NCI-H1417 (cell line): ENCODE measurements at regions not wholly inside any gene's neighbourhood (a gene's known extent, or its start where the extent isn't known, plus 50 kb on each side); places are given as distances from the start of the nearest gene placed in this dataset.

Source experiments
- DNase-seq, 3 experiments: peaks; one replicate each; lab custom pipeline; 2025; lab: John Stamatoyannopoulos, UW

DNA sequence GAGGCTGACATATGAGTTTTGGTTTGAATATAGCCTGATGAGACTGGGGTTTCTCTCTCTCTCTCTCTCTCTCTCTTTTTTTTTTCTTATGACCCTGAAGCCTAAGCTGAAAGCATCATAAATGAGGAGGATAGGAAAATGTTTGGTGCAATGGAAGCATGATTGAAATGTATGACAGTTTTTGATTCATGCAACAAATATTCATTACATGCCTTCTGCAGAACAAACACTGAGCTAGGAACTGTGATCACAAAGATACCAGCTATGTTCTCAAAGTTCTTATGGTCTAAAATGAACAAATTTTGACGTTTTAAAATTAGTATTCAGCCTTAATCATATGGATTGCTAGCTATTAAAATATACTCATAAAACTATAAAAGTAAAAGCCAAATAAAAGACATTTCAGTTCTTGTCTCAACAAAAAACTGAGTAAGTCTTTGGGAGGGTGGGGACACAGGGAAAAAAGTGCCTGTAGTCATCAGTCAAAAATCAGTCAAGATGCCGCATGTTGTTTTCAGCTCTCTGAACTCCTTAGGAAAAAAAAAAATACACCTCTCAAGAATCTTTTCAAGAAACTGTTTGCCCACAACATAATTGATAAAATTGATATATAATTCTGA lies 57.2 kb downstream of the NKX6-1 start:
- no peak for DNase-seq

DNA sequence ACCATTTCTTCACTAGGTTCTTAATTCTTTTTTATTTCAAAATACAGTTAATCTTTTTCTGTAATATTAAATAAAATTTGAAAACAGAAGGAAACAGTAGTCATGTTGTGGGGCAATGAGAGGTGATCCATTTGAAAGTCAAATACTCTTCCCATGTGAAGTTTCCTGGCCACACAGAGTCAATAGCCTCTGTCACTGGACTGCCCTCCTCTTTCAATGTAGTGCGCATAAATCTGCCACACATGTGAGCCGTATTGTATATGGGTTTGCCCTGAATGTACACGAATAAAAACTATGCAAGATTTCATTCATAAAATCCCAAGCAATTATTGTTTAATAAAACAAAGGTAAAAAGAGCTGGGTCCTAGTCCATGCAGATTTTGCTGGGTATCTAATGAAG lies 59.1 kb downstream of the NKX6-1 start:
- no peak for DNase-seq

DNA sequence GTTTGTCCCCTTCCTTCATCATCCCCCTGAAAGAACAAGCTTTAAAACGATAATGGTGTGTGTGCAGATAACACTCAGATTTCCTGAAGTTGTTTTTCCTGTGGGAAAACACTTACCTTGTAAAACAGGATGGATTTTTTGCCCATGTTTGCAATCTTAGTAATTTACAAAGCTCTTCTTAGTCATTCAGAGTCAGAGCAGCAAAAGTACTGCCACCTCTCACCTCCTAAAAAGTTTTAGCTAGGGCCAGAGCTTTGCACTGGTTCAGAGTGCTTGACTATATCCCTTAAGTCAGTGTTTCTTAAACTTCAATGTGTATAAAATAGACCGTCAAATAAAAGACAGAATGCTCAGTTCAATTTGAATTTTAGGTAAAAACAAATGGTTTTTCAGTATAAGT lies 62.3 kb downstream of the NKX6-1 start:
- no peak for DNase-seq

- no peak for DNase-seq
These were observed 64.7 kb downstream of the NKX6-1 start for GRCh38 chr4:84434344-84434743.

GRCh38 chr4:84433633-84434222 lies 65.4 kb downstream of the NKX6-1 start:
- DNase-seq, result peak in 2 of 3 experiments; percentile 73 to 92

- no peak for DNase-seq
These were observed 66.4 kb downstream of the NKX6-1 start for GRCh38 chr4:84432713-84433112.

GRCh38 chr4:84420608-84421007 lies 78.5 kb downstream of the NKX6-1 start:
- DNase-seq, result peak in 2 of 3 experiments; percentile 24 to 60

GRCh38 chr4:84419201-84419600 lies 79.9 kb downstream of the NKX6-1 start:
- no peak for DNase-seq

GRCh38 chr4:84417997-84418709 lies 80.9 kb downstream of the NKX6-1 start:
- DNase-seq, result peak; percentile 62 to 92 (median 80)

GRCh38 chr4:84413976-84414375 lies 85.1 kb downstream of the NKX6-1 start:
- peak in 1 of 3 experiments; percentile 27 for DNase-seq

GRCh38 chr4:84413480-84413879 lies 85.6 kb downstream of the NKX6-1 start:
- DNase-seq, result no peak

DNA sequence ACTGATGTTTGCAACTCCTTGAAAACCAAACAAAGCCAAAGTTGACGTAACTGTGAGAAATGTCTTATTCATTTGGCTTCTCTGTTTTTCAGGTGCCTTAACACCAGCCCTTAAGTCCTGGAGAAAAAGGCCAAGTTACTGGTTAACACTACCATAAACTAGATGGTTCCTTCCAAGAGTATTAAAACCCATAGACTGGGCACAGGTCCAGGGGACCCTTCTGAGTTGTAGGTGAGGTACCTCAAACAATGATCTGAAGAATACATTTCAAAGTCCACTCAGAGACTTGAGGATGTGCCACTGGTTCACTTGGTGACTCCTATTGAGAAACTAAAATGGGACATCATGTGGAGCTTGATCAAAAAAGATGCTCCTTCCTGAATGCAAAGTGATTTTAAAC lies 87.0 kb downstream of the NKX6-1 start:
- DNase-seq, result no peak

DNA sequence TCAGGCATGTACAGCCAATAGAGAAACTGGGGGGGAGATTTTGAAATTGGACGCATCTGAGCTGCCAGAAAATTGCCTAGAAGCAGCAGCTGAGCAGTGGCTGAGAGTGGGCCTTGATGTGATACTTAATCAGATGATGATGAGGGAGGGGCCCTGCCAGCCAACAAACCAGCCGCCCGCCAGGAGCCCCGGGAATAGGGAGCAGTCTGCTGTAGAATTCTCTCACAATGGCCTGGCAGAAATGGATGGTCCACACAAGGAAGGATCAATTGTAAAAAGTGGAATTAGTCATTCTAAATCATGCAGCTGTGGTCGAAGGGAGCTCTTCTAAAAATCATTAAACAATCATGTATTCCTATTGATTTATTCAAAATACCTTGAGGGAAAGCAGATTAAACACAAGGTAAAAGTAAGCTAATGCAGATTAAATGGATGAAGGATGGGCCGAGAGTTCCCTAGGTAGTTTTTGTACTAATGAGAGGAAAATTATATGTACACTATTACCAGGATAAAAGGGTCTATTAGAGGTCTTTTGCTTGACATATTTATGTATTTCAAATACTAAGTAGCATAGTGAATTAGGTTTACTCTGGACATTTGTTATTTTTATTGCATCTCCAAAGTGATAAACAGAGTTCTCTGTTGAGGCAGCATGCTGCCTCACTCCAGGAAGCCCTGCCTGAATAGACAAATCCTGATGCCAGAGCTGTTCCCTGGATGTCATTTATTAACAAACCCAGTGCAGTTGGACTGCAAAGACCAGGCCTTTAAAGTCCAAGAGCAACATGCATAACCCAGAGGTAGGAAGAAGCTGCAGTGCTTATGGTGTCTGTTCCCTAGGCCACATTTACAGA lies 91.3 kb downstream of the NKX6-1 start:
- DNase-seq, result peak in 2 of 3 experiments; percentile 68 to 96

GRCh38 chr4:84403656-84404055 lies 95.4 kb downstream of the NKX6-1 start:
- no peak for DNase-seq

DNA sequence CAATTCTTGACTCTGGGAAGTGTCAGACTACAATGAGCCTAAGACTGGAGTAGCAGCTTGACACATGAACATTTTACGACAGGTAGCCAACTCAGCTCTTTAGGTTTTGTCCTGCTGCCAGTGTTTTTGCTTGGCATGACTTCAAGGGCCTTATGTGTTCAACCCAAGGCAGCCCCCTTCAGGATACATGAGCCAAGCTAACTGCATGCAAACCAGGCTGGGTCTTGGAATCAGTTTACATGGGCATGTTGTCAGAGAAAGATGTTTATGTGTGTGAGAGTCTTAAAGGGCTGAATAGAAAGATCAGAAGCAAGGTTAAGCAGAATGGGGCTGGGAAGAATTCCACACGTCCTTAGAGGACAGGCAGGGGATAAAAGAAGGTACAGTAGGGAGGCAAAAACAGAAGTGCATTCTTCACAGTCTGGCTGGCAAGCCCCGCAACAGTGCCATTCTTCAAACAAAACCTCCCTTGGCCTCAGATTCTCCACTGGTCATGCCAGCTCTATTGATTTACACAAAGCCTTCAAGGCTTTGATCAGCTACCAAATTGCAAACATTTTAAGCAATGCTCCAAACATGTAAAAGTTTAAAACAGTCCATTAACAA lies 97.3 kb downstream of the NKX6-1 start:
- DNase-seq, result peak in 2 of 3 experiments; percentile 25 to 36

GRCh38 chr4:84394386-84394785 lies 104.7 kb downstream of the NKX6-1 start:
- DNase-seq, result no peak

DNA sequence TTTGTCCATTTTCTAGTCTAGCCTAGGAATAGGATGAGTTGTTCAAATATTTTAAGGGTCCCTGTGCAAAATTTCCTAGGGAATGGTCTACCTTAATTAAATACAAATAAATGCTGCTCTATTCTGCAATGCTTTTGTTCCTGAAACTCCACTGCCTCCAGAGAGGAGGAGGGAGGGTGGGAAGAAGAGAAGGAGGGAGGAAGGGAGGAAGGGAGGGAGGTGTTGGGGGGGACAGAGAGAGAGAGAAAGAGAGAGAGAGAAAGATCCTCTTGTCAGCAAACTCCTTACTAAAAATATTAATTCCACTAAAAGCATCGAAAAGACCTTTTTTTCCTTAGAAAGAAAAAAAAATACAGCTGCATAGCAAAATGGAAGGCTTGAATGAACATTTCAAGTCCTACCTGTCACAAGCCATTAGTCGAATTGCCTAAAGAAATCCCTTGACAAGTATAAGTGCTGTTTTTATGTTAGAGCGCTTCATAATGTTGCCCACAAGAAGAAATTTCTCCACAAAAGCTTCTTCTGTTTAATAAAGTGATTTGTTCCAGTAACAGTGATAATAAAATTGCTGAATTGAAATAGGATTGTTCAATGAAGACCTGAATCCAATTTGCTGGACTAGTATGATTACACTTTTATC lies 106.0 kb downstream of the NKX6-1 start:
- no peak for DNase-seq

- no peak for DNase-seq
These were observed 109.7 kb downstream of the NKX6-1 start for GRCh38 chr4:84389406-84389805.

GRCh38 chr4:84385203-84385602 lies 113.9 kb downstream of the NKX6-1 start:
- peak in 1 of 3 experiments; percentile 35 for DNase-seq

GRCh38 chr4:84384801-84385200 lies 114.3 kb downstream of the NKX6-1 start:
- DNase-seq, result peak in 1 of 3 experiments; percentile 29

GRCh38 chr4:84381759-84382158 lies 117.3 kb downstream of the NKX6-1 start:
- no peak for DNase-seq
